Neuronal stem cell (in vitro differentiated cells): ENCODE measurements at regions not wholly inside any gene's neighbourhood (a gene's known extent, or its start where the extent isn't known, plus 50 kb on each side); places are given as distances from the start of the nearest gene placed in this dataset.

ENCODE experiments used
- DNase-seq: peaks from one replicate; pipeline ENCODE4 v3.0.0-alpha.2; 2013; ENCODE audit warnings: low spot score
- H2AFZ ChIP-seq: one replicate; pipeline ENCODE4 v1.6.1; 2013; ENCODE audit warnings: mild to moderate bottlenecking, low read length, inconsistent platforms
- H2AK5ac ChIP-seq: 2 replicates; pipeline ENCODE4 v1.6.1; 2013; ENCODE audit warnings: low read depth, mild to moderate bottlenecking, inconsistent platforms, low read length, moderate library complexity, mixed read lengths
- H2BK120ac ChIP-seq: 2 replicates; pipeline ENCODE4 v1.6.1; 2013; ENCODE audit warnings: low read depth, mild to moderate bottlenecking, inconsistent platforms, low read length, moderate library complexity, mixed read lengths
- H2BK12ac ChIP-seq: one replicate; pipeline ENCODE4 v1.6.1; 2013; ENCODE audit warnings: low read length, inconsistent platforms
- H2BK15ac ChIP-seq: 2 replicates; pipeline ENCODE4 v1.6.1; 2013; ENCODE audit warnings: mild to moderate bottlenecking, low read length, inconsistent platforms, mixed read lengths
- H2BK5ac ChIP-seq: one replicate; pipeline ENCODE4 v1.6.1; 2013; ENCODE audit warnings: inconsistent platforms, mild to moderate bottlenecking, low read length, moderate library complexity
- H3K14ac ChIP-seq: one replicate; pipeline ENCODE4 v1.6.1; 2013; ENCODE audit warnings: low read length, inconsistent platforms
- H3K18ac ChIP-seq: 2 replicates; pipeline ENCODE4 v1.6.1; 2013; ENCODE audit warnings: low read length, inconsistent platforms
- H3K23ac ChIP-seq: 2 replicates; pipeline ENCODE4 v1.6.1; 2013; ENCODE audit warnings: low read depth, mild to moderate bottlenecking, mixed read lengths, low read length, inconsistent platforms; ENCODE audit not compliant: poor library complexity
- H3K27ac ChIP-seq: replicated peaks from 3 replicates; pipeline ENCODE4 v1.5.1; 2013; ENCODE audit warnings: low read length, inconsistent platforms
- H3K27me3 ChIP-seq, 3 experiments: 2 replicates each; pipeline ENCODE4 v1.6.1; 2013; ENCODE audit warnings: low read length in 3 of 3, mild to moderate bottlenecking in 2 of 3, inconsistent platforms in 1 of 3, low read depth in 1 of 3, mixed read lengths in 1 of 3, moderate library complexity in 1 of 3; ENCODE audit not compliant: control insufficient read depth in 3 of 3, insufficient read depth in 3 of 3
- H3K36me3 ChIP-seq, 2 donors: replicated peaks in 1 of 2; 2 replicates each; pipeline ENCODE4 v1.6.1; 2013; ENCODE audit warnings: low read length in 2 of 2; ENCODE audit not compliant: control insufficient read depth in 2 of 2, insufficient read depth in 2 of 2
- H3K4ac ChIP-seq: 2 replicates; pipeline ENCODE4 v1.6.1; 2013; ENCODE audit warnings: inconsistent platforms, mild to moderate bottlenecking, low read length, moderate library complexity
- H3K4me1 ChIP-seq, 2 donors: 1 replicate in 1 of 2; 2 replicates in 1 of 2; pipeline ENCODE4 v1.6.1; 2013; ENCODE audit warnings: low read length in 2 of 2, low read depth in 1 of 2; ENCODE audit not compliant: control insufficient read depth in 2 of 2, insufficient read depth in 1 of 2
- H3K4me2 ChIP-seq: one replicate; pipeline ENCODE4 v1.6.1; 2013; ENCODE audit warnings: mild to moderate bottlenecking, low read length, inconsistent platforms; ENCODE audit not compliant: insufficient read depth, poor library complexity, severe bottlenecking
- H3K4me3 ChIP-seq, 2 donors: 2 replicates each; pipeline ENCODE4 v1.5.1; 2013; ENCODE audit warnings: low read length in 2 of 2, mild to moderate bottlenecking in 2 of 2, inconsistent platforms in 1 of 2, moderate library complexity in 1 of 2
- H3K79me1 ChIP-seq: one replicate; pipeline ENCODE4 v1.6.1; 2013; ENCODE audit warnings: low read depth, mild to moderate bottlenecking, inconsistent platforms, low read length, moderate library complexity
- H3K9ac ChIP-seq: one replicate; pipeline ENCODE4 v1.6.1; 2013; ENCODE audit warnings: mild to moderate bottlenecking, low read depth, low read length, inconsistent platforms; ENCODE audit not compliant: poor library complexity
- H3K9me3 ChIP-seq, 2 donors: replicated peaks in 1 of 2; 2 replicates each; pipeline versions ENCODE3 to v1.6.1; 2013; ENCODE audit warnings: low read length in 2 of 2, mild to moderate bottlenecking in 2 of 2, inconsistent platforms in 1 of 2, low read depth in 1 of 2, mixed read lengths in 1 of 2, moderate library complexity in 1 of 2; ENCODE audit not compliant: control insufficient read depth in 2 of 2, insufficient read depth in 1 of 2
- H4K8ac ChIP-seq: one replicate; pipeline ENCODE4 v1.6.1; 2013; ENCODE audit warnings: low read depth, mild to moderate bottlenecking, inconsistent platforms, low read length, moderate library complexity
- H4K91ac ChIP-seq: one replicate; pipeline ENCODE4 v1.6.1; 2013; ENCODE audit warnings: low read length, low read depth, mild to moderate bottlenecking, inconsistent platforms; ENCODE audit not compliant: poor library complexity
- WGBS, 2 donors: extraction: QIAGEN DNeasy Blood & Tissue Kit; methylation state at CpG; one replicate each; pipeline ENCODE4 v1.1.7; 2013; ENCODE audit warnings: missing lambda C conversion rate in 2 of 2, mixed read lengths in 1 of 2; ENCODE audit not compliant: insufficient read length in 2 of 2, insufficient replicate concordance in 1 of 2; ENCODE audit errors: extremely low coverage in 2 of 2; 5-methylcytosine and 5-hydroxymethylcytosine counted together

GRCh38 chr9:108054131-108054630 lies 564.6 kb upstream of the KLF4 start:
- H4K8ac ChIP-seq, result no peak overlapping the region
- no peak overlapping the region for H3K4ac ChIP-seq
- H2BK12ac ChIP-seq, result no peak overlapping the region
- no peak overlapping the region for H2BK5ac ChIP-seq
- H3K27me3 ChIP-seq, result no peaks in the 10 kb centered on the region
- H3K9me3 ChIP-seq, result no peaks in the 10 kb centered on the region
- no peak overlapping the region for H3K18ac ChIP-seq
- H3K79me1 ChIP-seq, result peaks cover 2% of the 10 kb centered on the region
- no peak overlapping the region for H2BK120ac ChIP-seq
- peaks cover 0 to 29% of the 10 kb centered on the region in 2 donors for H3K4me1 ChIP-seq
- H3K23ac ChIP-seq, result no peak overlapping the region
- H3K27ac ChIP-seq, result no peak overlapping the region
- no peak overlapping the region for H2AK5ac ChIP-seq
- H3K14ac ChIP-seq, result no peak overlapping the region
- no peak overlapping the region for H3K4me2 ChIP-seq
- no peak overlapping the region for H2BK15ac ChIP-seq
- no peak for DNase-seq
- H3K36me3 ChIP-seq, result no peaks in the 10 kb centered on the region
- H4K91ac ChIP-seq, result no peak overlapping the region
- WGBS, 2 donors, result no CpG with 5 or more reads among the region's 3 CpGs
- no peak overlapping the region for H3K9ac ChIP-seq
- no peak overlapping the region for H2AFZ ChIP-seq
- H3K4me3 ChIP-seq, result no peak overlapping the region

GRCh38 chr9:108053555-108054061 lies 564.0 kb upstream of the KLF4 start:
- no peak overlapping the region for H3K4ac ChIP-seq
- H3K36me3 ChIP-seq, result no peaks in the 10 kb centered on the region
- H3K9ac ChIP-seq, result no peak overlapping the region
- H3K4me3 ChIP-seq, result no peak overlapping the region
- no CpG with 5 or more reads among the region's 12 CpGs for WGBS, 2 donors
- H2AFZ ChIP-seq, result peak overlapping the region; percentile 23
- no peak overlapping the region for H2BK15ac ChIP-seq
- H2BK12ac ChIP-seq, result no peak overlapping the region
- no peaks in the 10 kb centered on the region for H3K9me3 ChIP-seq
- no peak overlapping the region for H2BK5ac ChIP-seq
- H3K27ac ChIP-seq, result no peak overlapping the region
- H2BK120ac ChIP-seq, result no peak overlapping the region
- H3K23ac ChIP-seq, result no peak overlapping the region
- H4K91ac ChIP-seq, result no peak overlapping the region
- peaks cover 2% of the 10 kb centered on the region for H3K79me1 ChIP-seq
- H3K14ac ChIP-seq, result no peak overlapping the region
- no peak for DNase-seq
- H4K8ac ChIP-seq, result no peak overlapping the region
- no peak overlapping the region for H2AK5ac ChIP-seq
- H3K18ac ChIP-seq, result no peak overlapping the region
- no peak overlapping the region for H3K4me2 ChIP-seq
- H3K27me3 ChIP-seq, result no peaks in the 10 kb centered on the region
- peaks cover 0 to 29% of the 10 kb centered on the region in 2 donors for H3K4me1 ChIP-seq

GRCh38 chr9:108052431-108053080 lies 563.0 kb upstream of the KLF4 start:
- H2BK15ac ChIP-seq, result no peak overlapping the region
- no peak overlapping the region for H4K91ac ChIP-seq
- WGBS, 2 donors, result no CpG with 5 or more reads among the region's 7 CpGs
- no peaks in the 10 kb centered on the region for H3K9me3 ChIP-seq
- no peaks in the 10 kb centered on the region for H3K36me3 ChIP-seq
- no peaks in the 10 kb centered on the region for H3K27me3 ChIP-seq
- H3K18ac ChIP-seq, result peak overlapping the region; percentile 3
- peaks cover 2% of the 10 kb centered on the region for H3K79me1 ChIP-seq
- no peak overlapping the region for H2AFZ ChIP-seq
- no peak overlapping the region for H3K4me2 ChIP-seq
- no peak overlapping the region for H2BK120ac ChIP-seq
- no peak overlapping the region for H2BK12ac ChIP-seq
- peaks cover 0 to 24% of the 10 kb centered on the region in 2 donors for H3K4me1 ChIP-seq
- H3K4me3 ChIP-seq, result no peak overlapping the region
- H4K8ac ChIP-seq, result no peak overlapping the region
- H2AK5ac ChIP-seq, result no peak overlapping the region
- no peak overlapping the region for H3K23ac ChIP-seq
- no peak overlapping the region for H2BK5ac ChIP-seq
- peak overlapping the region; percentile 7 for H3K27ac ChIP-seq
- no peak overlapping the region for H3K14ac ChIP-seq
- no peak overlapping the region for H3K4ac ChIP-seq
- H3K9ac ChIP-seq, result no peak overlapping the region
- peak; percentile 56 for DNase-seq

- no peak overlapping the region for H3K9ac ChIP-seq
- WGBS, 2 donors, result no CpG with 5 or more reads among the region's 4 CpGs
- H4K8ac ChIP-seq, result no peak overlapping the region
- no peak overlapping the region for H2BK120ac ChIP-seq
- H3K27ac ChIP-seq, result no peak overlapping the region
- no peak overlapping the region for H3K4me3 ChIP-seq
- H2AFZ ChIP-seq, result no peak overlapping the region
- no peaks in the 10 kb centered on the region for H3K9me3 ChIP-seq
- no peaks in the 10 kb centered on the region for H3K27me3 ChIP-seq
- DNase-seq, result no peak
- no peak overlapping the region for H3K14ac ChIP-seq
- H3K18ac ChIP-seq, result no peak overlapping the region
- H3K79me1 ChIP-seq, result peaks cover 2% of the 10 kb centered on the region
- no peak overlapping the region for H3K4ac ChIP-seq
- H2BK5ac ChIP-seq, result no peak overlapping the region
- H2BK15ac ChIP-seq, result no peak overlapping the region
- H4K91ac ChIP-seq, result no peak overlapping the region
- H2AK5ac ChIP-seq, result no peak overlapping the region
- no peak overlapping the region for H2BK12ac ChIP-seq
- H3K36me3 ChIP-seq, result no peaks in the 10 kb centered on the region
- H3K23ac ChIP-seq, result no peak overlapping the region
- H3K4me1 ChIP-seq, result peaks cover 0 to 21% of the 10 kb centered on the region in 2 donors
- H3K4me2 ChIP-seq, result no peak overlapping the region
Measured at GRCh38 chr9:108050894-108051293, 561.3 kb upstream of the KLF4 start.
